ENCODE measurements at regions not wholly inside any gene's neighbourhood (a gene's known extent, or its start where the extent isn't known, plus 50 kb on each side); places are given as distances from the start of the nearest gene placed in this dataset.

DNA sequence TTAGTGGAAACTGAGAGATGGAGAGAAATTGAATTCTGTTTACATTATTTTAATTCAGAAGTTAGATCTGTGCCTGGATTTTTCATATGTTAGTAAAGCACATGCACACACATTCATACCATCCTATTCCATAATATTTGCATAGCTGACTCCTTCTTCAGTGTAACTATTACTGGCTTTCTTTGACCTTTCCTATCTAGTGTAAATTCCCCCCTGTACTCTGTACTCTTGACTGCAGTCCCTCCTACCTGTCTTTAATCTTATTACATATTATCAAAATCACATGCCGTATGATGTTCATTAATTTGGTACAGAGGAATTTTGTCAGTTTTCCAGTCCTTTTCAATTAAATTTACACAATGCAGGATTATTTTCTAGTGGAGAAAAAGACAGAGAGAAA, 417.0 kb upstream of the SOX5 start:
- TF ChIP-seq, protein P1, sequence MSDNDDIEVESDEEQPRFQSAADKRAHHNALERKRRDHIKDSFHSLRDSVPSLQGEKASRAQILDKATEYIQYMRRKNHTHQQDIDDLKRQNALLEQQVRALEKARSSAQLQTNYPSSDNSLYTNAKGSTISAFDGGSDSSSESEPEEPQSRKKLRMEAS (IDR thresholded peaks at IDR 0.05): no peak
- TF ChIP-seq RAD21 (IDR thresholded peaks at IDR 0.05; ENCODE audit: low read depth) (no peak), FOXM1 (IDR thresholded peaks at IDR 0.05; ENCODE audit: borderline replicate concordance, low read depth) (no peak), TEAD4 (IDR thresholded peaks at IDR 0.05) (no peak), EP300 (IDR thresholded peaks at IDR 0.05; ENCODE audit: borderline replicate concordance) (no peak), ZBTB7A (IDR thresholded peaks at IDR 0.05; ENCODE audit: low read depth) (no peak), YY1 (IDR thresholded peaks at IDR 0.05; ENCODE audit: low read depth) (no peak)
- TF ChIP-seq, protein P2, sequence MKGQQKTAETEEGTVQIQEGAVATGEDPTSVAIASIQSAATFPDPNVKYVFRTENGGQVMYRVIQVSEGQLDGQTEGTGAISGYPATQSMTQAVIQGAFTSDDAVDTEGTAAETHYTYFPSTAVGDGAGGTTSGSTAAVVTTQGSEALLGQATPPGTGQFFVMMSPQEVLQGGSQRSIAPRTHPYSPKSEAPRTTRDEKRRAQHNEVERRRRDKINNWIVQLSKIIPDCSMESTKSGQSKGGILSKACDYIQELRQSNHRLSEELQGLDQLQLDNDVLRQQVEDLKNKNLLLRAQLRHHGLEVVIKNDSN (IDR thresholded peaks at IDR 0.05): no peak
- TF ChIP-seq, protein P3, sequence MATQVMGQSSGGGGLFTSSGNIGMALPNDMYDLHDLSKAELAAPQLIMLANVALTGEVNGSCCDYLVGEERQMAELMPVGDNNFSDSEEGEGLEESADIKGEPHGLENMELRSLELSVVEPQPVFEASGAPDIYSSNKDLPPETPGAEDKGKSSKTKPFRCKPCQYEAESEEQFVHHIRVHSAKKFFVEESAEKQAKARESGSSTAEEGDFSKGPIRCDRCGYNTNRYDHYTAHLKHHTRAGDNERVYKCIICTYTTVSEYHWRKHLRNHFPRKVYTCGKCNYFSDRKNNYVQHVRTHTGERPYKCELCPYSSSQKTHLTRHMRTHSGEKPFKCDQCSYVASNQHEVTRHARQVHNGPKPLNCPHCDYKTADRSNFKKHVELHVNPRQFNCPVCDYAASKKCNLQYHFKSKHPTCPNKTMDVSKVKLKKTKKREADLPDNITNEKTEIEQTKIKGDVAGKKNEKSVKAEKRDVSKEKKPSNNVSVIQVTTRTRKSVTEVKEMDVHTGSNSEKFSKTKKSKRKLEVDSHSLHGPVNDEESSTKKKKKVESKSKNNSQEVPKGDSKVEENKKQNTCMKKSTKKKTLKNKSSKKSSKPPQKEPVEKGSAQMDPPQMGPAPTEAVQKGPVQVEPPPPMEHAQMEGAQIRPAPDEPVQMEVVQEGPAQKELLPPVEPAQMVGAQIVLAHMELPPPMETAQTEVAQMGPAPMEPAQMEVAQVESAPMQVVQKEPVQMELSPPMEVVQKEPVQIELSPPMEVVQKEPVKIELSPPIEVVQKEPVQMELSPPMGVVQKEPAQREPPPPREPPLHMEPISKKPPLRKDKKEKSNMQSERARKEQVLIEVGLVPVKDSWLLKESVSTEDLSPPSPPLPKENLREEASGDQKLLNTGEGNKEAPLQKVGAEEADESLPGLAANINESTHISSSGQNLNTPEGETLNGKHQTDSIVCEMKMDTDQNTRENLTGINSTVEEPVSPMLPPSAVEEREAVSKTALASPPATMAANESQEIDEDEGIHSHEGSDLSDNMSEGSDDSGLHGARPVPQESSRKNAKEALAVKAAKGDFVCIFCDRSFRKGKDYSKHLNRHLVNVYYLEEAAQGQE (IDR thresholded peaks at IDR 0.05; ENCODE audit: low read depth): no peak

Measured in Ishikawa (cell line).